Liver (tissue), 8 donors: ENCODE measurements at regions not wholly inside any gene's neighbourhood (a gene's known extent, or its start where the extent isn't known, plus 50 kb on each side); places are given as distances from the start of the nearest gene placed in this dataset.
A peak's percentile ranks its signal among the peaks of the same experiment; 100 is the strongest.

Experiments
- DNase-seq: peaks from one replicate; pipeline ENCODE4 v3.0.0-alpha.2; 2017; ENCODE audit warnings: low spot score
- H3K27ac ChIP-seq, 2 donors: one replicate each; pipeline ENCODE4 v1.7.0; 2013; ENCODE audit warnings: inconsistent platforms in 2 of 2, low read length in 2 of 2, control low read depth in 1 of 2, low read depth in 1 of 2, mild to moderate bottlenecking in 1 of 2
- H3K27me3 ChIP-seq, 4 donors: one replicate each; pipeline versions ENCODE4 v1.6.1 to v1.7.0; 2013; ENCODE audit warnings: low read length in 3 of 4, inconsistent platforms in 1 of 4, mild to moderate bottlenecking in 1 of 4, moderate library complexity in 1 of 4; ENCODE audit not compliant: control insufficient read depth in 4 of 4, insufficient read depth in 4 of 4
- H3K36me3 ChIP-seq, 4 donors: one replicate each; pipeline versions ENCODE4 v1.6.1 to v1.7.0; 2013; ENCODE audit warnings: low read length in 3 of 4, mild to moderate bottlenecking in 3 of 4, low read depth in 1 of 4, moderate library complexity in 1 of 4; ENCODE audit not compliant: control insufficient read depth in 4 of 4, insufficient read depth in 3 of 4
- H3K4me1 ChIP-seq, 4 donors: one replicate each; pipeline versions ENCODE4 v1.6.1 to v1.7.0; 2013; ENCODE audit warnings: low read length in 3 of 4, mild to moderate bottlenecking in 3 of 4, moderate library complexity in 1 of 4; ENCODE audit not compliant: control insufficient read depth in 4 of 4, insufficient read depth in 4 of 4
- H3K4me3 ChIP-seq, 3 donors: one replicate each; pipeline versions ENCODE4 v1.6.1 to v1.7.0; 2013; ENCODE audit warnings: low read length in 3 of 3, control low read depth in 1 of 3, low read depth in 1 of 3, mild to moderate bottlenecking in 1 of 3
- H3K9ac ChIP-seq, 2 donors: one replicate each; pipeline ENCODE4 v1.7.0; 2013; ENCODE audit warnings: low read length in 2 of 2, mild to moderate bottlenecking in 2 of 2, moderate library complexity in 2 of 2, control low read depth in 1 of 2, low read depth in 1 of 2
- H3K9me3 ChIP-seq, 4 donors: one replicate each; pipeline versions ENCODE4 v1.6.1 to v1.7.0; 2013; ENCODE audit warnings: low read length in 3 of 4; ENCODE audit not compliant: control insufficient read depth in 4 of 4
- EGR1 ChIP-seq, 2 donors: IDR thresholded peaks; 2 replicates each; pipeline ENCODE4 v1.6.1; 2016 to 2018; ENCODE audit warnings: antibody characterized with exemption in 2 of 2, low read depth in 2 of 2
- FOXA1 ChIP-seq: IDR thresholded peaks from 2 replicates; pipeline ENCODE4 v1.6.1; 2016; ENCODE audit warnings: antibody characterized with exemption
- FOXA2 ChIP-seq: IDR thresholded peaks from 2 replicates; pipeline ENCODE4 v1.6.1; 2016; ENCODE audit warnings: antibody characterized with exemption
- GABPA ChIP-seq, 2 donors: IDR thresholded peaks in 1 of 2; conservative IDR thresholded peaks in 1 of 2; 2 replicates each; pipeline ENCODE4 v1.6.1; 2016; ENCODE audit warnings: antibody characterized with exemption in 2 of 2, mild to moderate bottlenecking in 1 of 2, moderate library complexity in 1 of 2
- HNF4A ChIP-seq, 2 donors: conservative IDR thresholded peaks; 2 replicates each; pipeline ENCODE4 v1.6.1; 2016; ENCODE audit warnings: antibody characterized with exemption in 2 of 2, mild to moderate bottlenecking in 2 of 2
- JUND ChIP-seq, 2 donors: IDR thresholded peaks; 2 replicates each; pipeline ENCODE4 v1.6.1; 2016; ENCODE audit warnings: antibody characterized with exemption in 2 of 2
- NR2F2 ChIP-seq: IDR thresholded peaks from 2 replicates; pipeline ENCODE4 v1.6.1; 2016; ENCODE audit warnings: antibody characterized with exemption
- RAD21 ChIP-seq, 2 donors: IDR thresholded peaks; 2 replicates each; pipeline ENCODE4 v1.6.1; 2016; ENCODE audit warnings: antibody characterized with exemption in 2 of 2, mild to moderate bottlenecking in 2 of 2
- RXRA ChIP-seq, 2 donors: IDR thresholded peaks; 2 replicates each; pipeline ENCODE4 v1.6.1; 2017 to 2018; ENCODE audit warnings: antibody characterized with exemption in 2 of 2, mild to moderate bottlenecking in 1 of 2
- TAF1 ChIP-seq: conservative IDR thresholded peaks from 2 replicates; pipeline ENCODE4 v1.6.1; 2016; ENCODE audit warnings: antibody characterized with exemption, mild to moderate bottlenecking
- YY1 ChIP-seq: IDR thresholded peaks from 2 replicates; pipeline ENCODE4 v1.6.1; 2016; ENCODE audit warnings: antibody characterized with exemption, mild to moderate bottlenecking
- WGBS: extraction: QIAGEN DNeasy Blood & Tissue Kit; methylation state at CpG from one replicate; pipeline ENCODE4 v1.1.7; 2013; 5-methylcytosine and 5-hydroxymethylcytosine counted together
- TF ChIP-seq, protein P1 (sequence below): IDR thresholded peaks from 2 replicates; pipeline ENCODE4 v1.6.1; 2016; ENCODE audit warnings: antibody characterized with exemption
- TF ChIP-seq, protein P2 (sequence below): fragments of 150-350 bp; IDR thresholded peaks from 2 replicates; pipeline ENCODE4 v1.5.1; 2017; ENCODE audit warnings: improper control_type of control experiment, low read depth, low read length; ENCODE audit not compliant: missing input control
- TF ChIP-seq, protein P3 (sequence below): IDR thresholded peaks from 2 replicates; pipeline ENCODE4 v1.6.1; 2016; ENCODE audit warnings: antibody characterized with exemption, mild to moderate bottlenecking
- TF ChIP-seq, protein P4 (sequence below): IDR thresholded peaks from 2 replicates; pipeline ENCODE4 v1.6.1; 2016; ENCODE audit warnings: antibody characterized with exemption
- donor health status: healthy.
- donor health status: healthy.
- donor health status: healthy.
- donor health status: healthy.
- donor health status: healthy.

DNA sequence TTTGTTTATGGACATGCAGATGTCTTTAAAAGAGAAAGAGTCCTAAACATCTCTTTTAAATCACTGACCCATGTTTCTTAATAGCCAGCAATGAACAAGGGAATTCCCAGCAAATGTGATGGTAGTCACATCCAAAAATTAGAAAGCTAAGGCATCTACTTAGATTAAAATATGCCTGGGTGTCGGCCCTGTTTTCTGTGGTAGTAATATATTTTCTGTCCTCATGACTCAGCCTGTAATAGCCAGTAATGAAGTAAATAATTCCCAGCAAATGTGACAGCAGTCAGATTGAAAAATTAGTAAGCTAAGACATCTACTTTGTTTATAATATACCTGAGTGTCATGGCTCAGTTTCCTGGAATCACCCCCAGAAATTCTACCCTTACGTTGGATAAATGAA is 60.6 kb upstream of the MYRIP start:
- no peak overlapping the region for H3K9ac ChIP-seq
- 58% methylated on average over 2 of the region's 2 CpGs for WGBS
- no peak overlapping the region for H3K27ac ChIP-seq
- H3K27me3 ChIP-seq = no peaks in the 10 kb centered on the region
- H3K36me3 ChIP-seq = no peaks in the 10 kb centered on the region
- H3K4me1 ChIP-seq = peaks cover 6 to 33% (median 15%) of the 10 kb centered on the region in 4 donors
- DNase-seq = no peak
- TF ChIP-seq FOXA1 = no peak
- TF ChIP-seq HNF4A (conservative IDR thresholded peaks at IDR 0.05) = no peak
- no peak for TF ChIP-seq YY1
- TF ChIP-seq FOXA2 = no peak
- TF ChIP-seq EGR1 (IDR thresholded peaks at IDR 0.05; ENCODE audit: low read depth in 2 of 2) = no peak
- TF ChIP-seq, protein P1, sequence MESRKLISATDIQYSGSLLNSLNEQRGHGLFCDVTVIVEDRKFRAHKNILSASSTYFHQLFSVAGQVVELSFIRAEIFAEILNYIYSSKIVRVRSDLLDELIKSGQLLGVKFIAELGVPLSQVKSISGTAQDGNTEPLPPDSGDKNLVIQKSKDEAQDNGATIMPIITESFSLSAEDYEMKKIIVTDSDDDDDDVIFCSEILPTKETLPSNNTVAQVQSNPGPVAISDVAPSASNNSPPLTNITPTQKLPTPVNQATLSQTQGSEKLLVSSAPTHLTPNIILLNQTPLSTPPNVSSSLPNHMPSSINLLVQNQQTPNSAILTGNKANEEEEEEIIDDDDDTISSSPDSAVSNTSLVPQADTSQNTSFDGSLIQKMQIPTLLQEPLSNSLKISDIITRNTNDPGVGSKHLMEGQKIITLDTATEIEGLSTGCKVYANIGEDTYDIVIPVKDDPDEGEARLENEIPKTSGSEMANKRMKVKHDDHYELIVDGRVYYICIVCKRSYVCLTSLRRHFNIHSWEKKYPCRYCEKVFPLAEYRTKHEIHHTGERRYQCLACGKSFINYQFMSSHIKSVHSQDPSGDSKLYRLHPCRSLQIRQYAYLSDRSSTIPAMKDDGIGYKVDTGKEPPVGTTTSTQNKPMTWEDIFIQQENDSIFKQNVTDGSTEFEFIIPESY = no peak
- no peak for TF ChIP-seq JUND (IDR thresholded peaks at IDR 0.05)
- TF ChIP-seq, protein P2, sequence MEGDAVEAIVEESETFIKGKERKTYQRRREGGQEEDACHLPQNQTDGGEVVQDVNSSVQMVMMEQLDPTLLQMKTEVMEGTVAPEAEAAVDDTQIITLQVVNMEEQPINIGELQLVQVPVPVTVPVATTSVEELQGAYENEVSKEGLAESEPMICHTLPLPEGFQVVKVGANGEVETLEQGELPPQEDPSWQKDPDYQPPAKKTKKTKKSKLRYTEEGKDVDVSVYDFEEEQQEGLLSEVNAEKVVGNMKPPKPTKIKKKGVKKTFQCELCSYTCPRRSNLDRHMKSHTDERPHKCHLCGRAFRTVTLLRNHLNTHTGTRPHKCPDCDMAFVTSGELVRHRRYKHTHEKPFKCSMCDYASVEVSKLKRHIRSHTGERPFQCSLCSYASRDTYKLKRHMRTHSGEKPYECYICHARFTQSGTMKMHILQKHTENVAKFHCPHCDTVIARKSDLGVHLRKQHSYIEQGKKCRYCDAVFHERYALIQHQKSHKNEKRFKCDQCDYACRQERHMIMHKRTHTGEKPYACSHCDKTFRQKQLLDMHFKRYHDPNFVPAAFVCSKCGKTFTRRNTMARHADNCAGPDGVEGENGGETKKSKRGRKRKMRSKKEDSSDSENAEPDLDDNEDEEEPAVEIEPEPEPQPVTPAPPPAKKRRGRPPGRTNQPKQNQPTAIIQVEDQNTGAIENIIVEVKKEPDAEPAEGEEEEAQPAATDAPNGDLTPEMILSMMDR = no peak
- TF ChIP-seq TAF1 = no peak
- TF ChIP-seq, protein P3, sequence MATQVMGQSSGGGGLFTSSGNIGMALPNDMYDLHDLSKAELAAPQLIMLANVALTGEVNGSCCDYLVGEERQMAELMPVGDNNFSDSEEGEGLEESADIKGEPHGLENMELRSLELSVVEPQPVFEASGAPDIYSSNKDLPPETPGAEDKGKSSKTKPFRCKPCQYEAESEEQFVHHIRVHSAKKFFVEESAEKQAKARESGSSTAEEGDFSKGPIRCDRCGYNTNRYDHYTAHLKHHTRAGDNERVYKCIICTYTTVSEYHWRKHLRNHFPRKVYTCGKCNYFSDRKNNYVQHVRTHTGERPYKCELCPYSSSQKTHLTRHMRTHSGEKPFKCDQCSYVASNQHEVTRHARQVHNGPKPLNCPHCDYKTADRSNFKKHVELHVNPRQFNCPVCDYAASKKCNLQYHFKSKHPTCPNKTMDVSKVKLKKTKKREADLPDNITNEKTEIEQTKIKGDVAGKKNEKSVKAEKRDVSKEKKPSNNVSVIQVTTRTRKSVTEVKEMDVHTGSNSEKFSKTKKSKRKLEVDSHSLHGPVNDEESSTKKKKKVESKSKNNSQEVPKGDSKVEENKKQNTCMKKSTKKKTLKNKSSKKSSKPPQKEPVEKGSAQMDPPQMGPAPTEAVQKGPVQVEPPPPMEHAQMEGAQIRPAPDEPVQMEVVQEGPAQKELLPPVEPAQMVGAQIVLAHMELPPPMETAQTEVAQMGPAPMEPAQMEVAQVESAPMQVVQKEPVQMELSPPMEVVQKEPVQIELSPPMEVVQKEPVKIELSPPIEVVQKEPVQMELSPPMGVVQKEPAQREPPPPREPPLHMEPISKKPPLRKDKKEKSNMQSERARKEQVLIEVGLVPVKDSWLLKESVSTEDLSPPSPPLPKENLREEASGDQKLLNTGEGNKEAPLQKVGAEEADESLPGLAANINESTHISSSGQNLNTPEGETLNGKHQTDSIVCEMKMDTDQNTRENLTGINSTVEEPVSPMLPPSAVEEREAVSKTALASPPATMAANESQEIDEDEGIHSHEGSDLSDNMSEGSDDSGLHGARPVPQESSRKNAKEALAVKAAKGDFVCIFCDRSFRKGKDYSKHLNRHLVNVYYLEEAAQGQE = no peak
- TF ChIP-seq RAD21 (IDR thresholded peaks at IDR 0.05) = no peak
- TF ChIP-seq GABPA (IDR thresholded peaks at IDR 0.05 in 1 of 2, conservative IDR thresholded peaks at IDR 0.05 in 1 of 2) = no peak
- TF ChIP-seq NR2F2 = no peak
- TF ChIP-seq RXRA (IDR thresholded peaks at IDR 0.05) = no peak
- TF ChIP-seq, protein P4, sequence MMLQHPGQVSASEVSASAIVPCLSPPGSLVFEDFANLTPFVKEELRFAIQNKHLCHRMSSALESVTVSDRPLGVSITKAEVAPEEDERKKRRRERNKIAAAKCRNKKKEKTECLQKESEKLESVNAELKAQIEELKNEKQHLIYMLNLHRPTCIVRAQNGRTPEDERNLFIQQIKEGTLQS = no peak
- H3K4me3 ChIP-seq = no peak overlapping the region
- no peaks in the 10 kb centered on the region for H3K9me3 ChIP-seq

DNA sequence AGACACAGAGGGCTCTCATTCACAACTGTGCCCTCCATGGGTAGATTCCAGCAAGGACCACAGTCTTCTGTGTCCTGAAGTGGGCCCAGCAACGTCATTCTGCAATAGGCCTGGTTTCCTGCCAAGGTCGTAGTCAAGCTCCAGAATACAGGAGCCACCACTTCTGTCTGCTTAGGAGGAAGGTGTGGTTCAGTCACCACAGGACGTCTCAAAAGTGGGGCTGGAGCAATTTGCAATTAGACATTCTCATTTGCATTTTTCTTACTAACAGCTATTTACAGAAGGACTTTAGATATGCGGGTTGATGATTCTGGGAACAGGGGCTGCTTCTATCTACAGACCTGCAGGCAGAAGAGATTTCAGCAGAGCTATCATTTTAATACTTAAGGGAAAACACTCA is 58.7 kb upstream of the MYRIP start:
- 22% methylated on average over 4 of the region's 4 CpGs for WGBS
- Histone ChIP-seq H3K4me3 (no peak overlapping the region), H3K36me3 (no peaks in the 10 kb centered on the region), H3K27ac (peak overlapping the region in 1 of 2 donors; percentile 26), H3K4me1 (peaks cover 6 to 33% (median 15%) of the 10 kb centered on the region in 4 donors), H3K9me3 (no peaks in the 10 kb centered on the region), H3K9ac (no peak overlapping the region), H3K27me3 (no peaks in the 10 kb centered on the region)
- TF ChIP-seq, protein P3 = no peak
- TF ChIP-seq HNF4A (conservative IDR thresholded peaks at IDR 0.05) (peak in 1 of 2 donors; percentile 7), TAF1 (no peak), RAD21 (IDR thresholded peaks at IDR 0.05) (no peak), NR2F2 (no peak)
- no peak for DNase-seq
